Testis (tissue), 2 donors: ENCODE measurements at regions not wholly inside any gene's neighbourhood (a gene's known extent, or its start where the extent isn't known, plus 50 kb on each side); places are given as distances from the start of the nearest gene placed in this dataset.

Experiments
- CTCF ChIP-seq, 3 experiments: fragments of 450-650 bp in 2 of 3; fragments of 200-600 bp in 1 of 3; sonication (generic) in 1 of 3; IDR thresholded peaks; one replicate each; pipeline ENCODE4 v1.5.1; 2016 to 2019; ENCODE audit warnings: antibody characterized with exemption in 3 of 3, mild to moderate bottlenecking in 2 of 3, moderate library complexity in 1 of 3
- POLR2A ChIP-seq: fragments of 450-650 bp; IDR thresholded peaks from one replicate; pipeline ENCODE4 v1.6.1; 2017; ENCODE audit warnings: antibody characterized with exemption, mild to moderate bottlenecking, moderate library complexity

- no peak for TF ChIP-seq CTCF (IDR thresholded peaks at IDR 0.05)
- TF ChIP-seq POLR2A = no peak
Observed at GRCh38 chr17:71432378-71433315, 688.2 kb upstream of the SOX9 start.
